PFSK-1 (cell line): ENCODE measurements at regions not wholly inside any gene's neighbourhood (a gene's known extent, or its start where the extent isn't known, plus 50 kb on each side); places are given as distances from the start of the nearest gene placed in this dataset.

Experiments used
- POLR2AphosphoS5 ChIP-seq: IDR thresholded peaks from 2 replicates; pipeline ENCODE4 v1.6.1; 2012; ENCODE audit warnings: low read depth, mild to moderate bottlenecking, control low read depth, low read length, moderate library complexity
- TAF1 ChIP-seq: IDR thresholded peaks from 2 replicates; pipeline ENCODE4 v1.6.1; 2012; ENCODE audit warnings: low read length, control low read depth, borderline replicate concordance; ENCODE audit not compliant: insufficient read depth

DNA sequence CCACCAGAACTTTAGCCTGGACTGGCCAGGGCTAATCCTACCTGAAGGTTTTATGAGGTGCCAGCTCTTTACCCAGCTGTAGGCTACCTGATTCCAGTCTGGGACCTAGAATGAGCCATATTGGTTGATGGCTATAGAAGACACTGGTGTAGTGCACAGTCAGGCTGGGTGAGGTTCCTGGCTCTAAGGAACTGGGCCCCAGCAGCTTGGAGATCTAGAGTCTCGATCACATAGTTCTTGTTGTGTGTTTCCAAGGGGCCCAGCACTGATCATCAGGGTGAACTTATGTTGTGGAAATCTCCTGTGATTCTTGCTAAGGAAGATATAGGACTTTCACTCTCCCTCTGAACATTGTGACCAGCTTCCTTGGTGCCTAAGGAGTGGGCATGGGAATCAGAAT lies 236.3 kb downstream of the ZNF536 start:
- TF ChIP-seq TAF1 (no peak), POLR2AphosphoS5 (no peak)
